ENCODE measurements at regions not wholly inside any gene's neighbourhood (a gene's known extent, or its start where the extent isn't known, plus 50 kb on each side); places are given as distances from the start of the nearest gene placed in this dataset.
"Not testable (repeated sequence)": the region's sequence is repeated elsewhere in the genome, so short reads cannot be mapped to it uniquely, and the experiment has no call there.

DNA sequence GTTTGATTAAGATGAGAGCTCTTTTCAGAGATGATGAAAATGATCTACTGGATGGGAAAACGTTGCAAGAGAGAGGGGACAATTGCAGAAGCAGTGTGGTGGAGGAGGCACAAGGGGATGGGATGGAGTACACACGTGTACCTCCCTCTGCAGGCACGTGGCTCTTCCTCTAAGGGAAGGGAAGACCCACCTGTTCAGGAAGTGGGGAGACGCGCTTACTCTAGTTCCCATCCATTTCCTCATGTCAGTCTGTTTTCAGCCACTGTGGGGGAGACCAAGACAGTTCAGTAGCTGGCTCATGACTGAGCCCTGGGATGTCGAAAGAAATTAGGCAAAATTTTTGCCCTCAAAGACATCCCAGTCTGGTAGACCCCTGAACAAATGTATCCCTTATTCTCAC, 619.2 kb upstream of the CLINT1 start:
- DNase-seq, result no peak

DNA sequence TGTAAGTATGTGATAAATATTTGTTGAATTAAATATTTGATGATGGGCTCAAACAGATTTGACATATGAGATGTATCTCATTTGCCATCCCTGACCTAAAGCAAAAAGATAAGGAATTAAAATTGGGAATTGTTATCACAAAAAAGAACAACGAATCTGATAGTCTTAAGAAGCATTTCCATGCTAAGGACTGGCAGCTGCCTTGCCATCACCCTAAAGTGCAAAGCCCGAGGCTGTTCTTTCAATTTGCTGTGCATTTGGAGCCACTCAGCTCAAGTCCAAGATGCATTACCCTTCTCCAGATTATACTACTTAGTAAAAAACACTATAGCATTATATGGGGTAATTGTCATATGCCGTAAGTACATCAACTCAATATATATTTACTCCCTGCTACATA, 618.3 kb upstream of the CLINT1 start:
- no peak for DNase-seq

DNA sequence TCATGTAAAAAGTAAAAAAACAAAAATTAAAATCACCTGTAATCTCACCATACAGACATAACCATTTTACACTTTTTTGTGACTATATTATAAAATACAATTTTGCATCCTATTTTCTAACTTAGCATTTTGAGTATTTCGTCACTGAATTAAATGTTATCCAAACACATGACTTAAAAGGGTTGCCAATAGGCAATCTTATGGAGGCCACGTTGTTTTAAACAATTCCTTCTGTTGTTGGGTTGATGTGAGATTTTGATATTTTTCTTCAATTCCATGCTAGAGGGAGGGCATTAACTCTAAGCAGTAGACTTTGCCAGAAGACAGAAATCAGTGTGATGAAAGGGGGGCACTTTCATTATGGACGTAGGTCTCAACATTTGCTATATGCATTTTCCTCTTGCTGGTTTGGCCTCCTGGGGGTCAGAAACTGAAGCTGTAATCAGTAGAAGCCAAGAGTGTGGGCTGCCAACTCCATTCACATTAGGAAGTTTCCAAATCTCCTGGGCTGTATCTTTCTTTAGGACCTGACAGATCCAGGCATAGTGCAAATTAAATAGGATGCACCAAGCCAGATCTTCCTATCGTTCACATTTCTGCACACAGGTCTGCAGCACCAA, 614.2 kb upstream of the CLINT1 start:
- DNase-seq, result peak; percentile 39

GRCh38 chr5:158471535-158471924, 612.6 kb upstream of the CLINT1 start:
- no peak for DNase-seq

- no peak for DNase-seq
Measured at GRCh38 chr5:158470764-158471534, 612.0 kb upstream of the CLINT1 start.

- no peak for DNase-seq
Measured at GRCh38 chr5:158468444-158468843, 609.5 kb upstream of the CLINT1 start.

- no peak for DNase-seq
Measured at GRCh38 chr5:158466191-158466590, 607.2 kb upstream of the CLINT1 start.

GRCh38 chr5:158465086-158465972, 606.4 kb upstream of the CLINT1 start:
- no peak for DNase-seq

DNA sequence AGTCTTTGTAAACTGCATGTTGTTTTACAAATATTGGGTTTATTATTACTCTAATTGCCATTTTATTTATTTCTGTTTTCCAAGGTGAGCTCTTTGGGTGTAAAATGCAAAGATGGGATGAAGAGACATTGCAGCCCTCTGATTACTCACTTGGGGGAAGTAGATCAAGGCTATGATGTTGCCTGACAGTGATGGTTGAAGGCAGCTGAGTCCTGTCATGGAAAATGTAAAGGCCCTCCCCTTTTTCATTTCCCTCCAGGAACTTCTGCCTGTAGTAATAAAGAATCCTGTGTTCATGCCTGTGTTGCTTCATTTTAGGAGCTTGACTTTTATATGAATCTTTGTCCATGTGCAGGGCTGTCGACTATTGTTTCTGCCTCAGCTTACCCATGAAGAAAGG, 605.4 kb upstream of the CLINT1 start:
- DNase-seq, result peak; percentile 53

DNA sequence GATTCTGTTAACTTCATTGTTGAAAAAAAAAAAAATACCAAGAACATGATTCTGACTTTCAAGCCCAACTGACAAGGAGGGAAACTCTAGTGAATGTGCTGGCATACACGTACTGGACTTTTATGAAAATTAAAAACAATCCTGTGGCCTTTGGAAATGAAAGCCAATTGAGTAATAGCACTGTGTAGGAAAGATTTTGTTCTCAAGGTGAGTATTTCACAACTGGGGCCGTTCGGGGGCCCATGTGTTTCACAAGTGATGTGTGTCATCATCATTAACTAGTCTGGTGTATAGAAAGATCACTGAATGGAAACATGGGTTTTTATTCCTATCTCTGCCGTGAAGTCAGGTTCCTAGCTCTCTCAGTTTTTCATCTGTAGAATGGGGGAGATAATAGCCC, 605.0 kb upstream of the CLINT1 start:
- peak; percentile 40 for DNase-seq

DNA sequence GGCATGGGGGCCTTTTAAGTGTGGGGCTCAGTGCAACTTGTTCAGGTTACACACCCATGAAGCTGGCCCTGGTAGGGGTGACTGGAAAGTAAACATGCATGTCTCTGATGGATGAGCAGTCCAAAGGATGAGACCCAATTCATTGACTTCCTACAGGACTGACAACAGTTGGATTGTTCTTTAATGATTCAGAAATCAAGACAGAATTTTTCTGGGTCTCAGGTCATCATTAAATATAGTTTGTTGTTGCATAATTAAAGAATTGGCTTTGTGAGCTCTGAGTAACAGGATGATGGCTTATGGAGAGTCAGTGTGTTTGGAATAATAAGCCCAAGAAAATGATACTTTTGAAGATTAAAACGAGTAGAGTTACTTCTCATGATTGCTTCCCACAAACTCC, 604.2 kb upstream of the CLINT1 start:
- no peak for DNase-seq

DNA sequence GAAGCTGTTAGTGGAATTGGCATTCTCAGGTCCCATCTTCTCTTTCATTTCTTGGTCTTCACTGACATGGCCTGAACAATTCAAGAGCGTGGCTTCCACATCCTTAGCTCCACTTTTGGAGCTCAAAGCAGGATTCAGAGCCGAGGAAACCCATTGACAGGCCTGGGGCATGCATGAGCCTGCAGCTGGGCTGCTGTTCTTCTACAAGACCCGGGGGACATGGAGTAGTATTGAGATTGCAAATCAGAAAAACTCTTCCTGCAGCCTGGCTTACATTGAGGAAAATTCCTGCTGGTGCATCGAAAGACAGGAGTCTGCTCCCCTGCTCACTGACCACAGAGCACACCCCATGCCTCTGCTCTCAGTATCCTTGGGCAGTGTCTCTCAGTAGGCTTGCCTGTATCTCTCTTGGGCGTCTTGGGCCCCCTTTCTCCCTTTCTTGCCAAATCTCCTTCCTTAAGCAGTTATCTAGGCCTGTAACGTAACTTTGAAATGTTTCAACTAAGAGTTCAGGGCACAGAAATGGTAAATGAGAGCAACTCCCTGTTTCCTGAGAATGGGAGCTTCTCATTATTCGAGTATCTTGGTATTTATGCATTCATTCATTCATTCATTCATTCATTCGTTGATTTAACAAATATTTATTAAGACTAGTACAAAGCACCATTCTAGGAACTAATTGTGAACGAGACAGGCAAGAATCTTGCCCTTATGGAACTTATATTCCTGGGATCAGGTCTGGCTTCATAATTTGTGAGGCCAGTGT, 603.6 kb upstream of the CLINT1 start:
- DNase-seq, result peak; percentile 49

GRCh38 chr5:158461240-158461854, 602.4 kb upstream of the CLINT1 start:
- peak; percentile 74 for DNase-seq

- no peak for DNase-seq
Measured at GRCh38 chr5:158458086-158458485, 599.1 kb upstream of the CLINT1 start.

DNA sequence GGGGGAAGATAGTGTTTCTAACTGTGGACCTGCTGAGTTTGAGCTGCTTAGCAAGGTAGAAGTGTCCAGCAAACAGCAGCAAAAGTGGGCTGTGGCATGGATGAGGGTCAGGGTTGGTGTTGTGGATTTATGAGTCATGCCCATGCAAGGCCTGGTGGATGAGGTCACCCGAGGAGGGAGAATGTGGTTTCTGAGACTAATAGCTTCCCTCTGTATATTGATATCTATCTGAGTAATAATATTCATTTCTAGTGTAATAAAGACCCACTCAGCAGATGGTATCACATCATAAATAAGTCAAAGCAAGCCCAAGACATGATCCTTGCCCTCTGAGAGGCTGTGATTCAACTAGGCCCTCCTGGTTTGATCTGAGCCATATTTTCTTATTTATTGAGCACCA, 597.8 kb upstream of the CLINT1 start:
- no peak for DNase-seq

GRCh38 chr5:158456241-158456640, 597.3 kb upstream of the CLINT1 start:
- no peak for DNase-seq

DNA sequence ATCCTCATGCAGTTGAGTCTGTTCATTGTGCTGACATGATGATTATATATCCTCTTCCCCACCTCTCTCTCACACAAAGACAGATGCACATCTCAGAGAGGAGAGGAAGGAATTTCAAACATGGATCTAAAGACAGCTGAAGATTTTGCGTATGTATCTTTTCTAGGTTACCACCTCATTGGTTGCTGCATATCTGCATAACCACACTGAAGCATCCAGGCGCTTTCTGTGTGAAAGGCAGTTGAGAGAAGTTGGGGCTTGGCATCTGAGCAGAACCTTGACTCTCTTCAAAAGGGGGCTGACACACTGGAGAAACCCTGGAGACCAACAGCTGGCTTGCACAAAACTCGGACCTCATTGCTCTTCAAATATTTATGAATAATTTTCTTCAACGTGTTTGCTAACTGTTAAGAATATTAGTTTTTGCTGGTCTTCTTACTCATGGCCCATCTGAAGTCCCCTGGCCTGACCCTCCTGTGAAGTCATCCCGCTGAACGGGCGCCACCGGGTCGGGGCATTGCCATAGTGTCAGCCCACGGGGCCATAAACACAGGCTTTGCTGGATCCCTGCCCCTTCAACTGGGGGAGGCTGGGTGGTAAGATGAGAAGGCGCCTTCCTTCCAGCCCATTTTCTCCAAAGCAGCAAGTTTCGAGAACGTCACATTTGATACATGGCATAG, 593.2 kb upstream of the CLINT1 start:
- DNase-seq, result no peak

DNA sequence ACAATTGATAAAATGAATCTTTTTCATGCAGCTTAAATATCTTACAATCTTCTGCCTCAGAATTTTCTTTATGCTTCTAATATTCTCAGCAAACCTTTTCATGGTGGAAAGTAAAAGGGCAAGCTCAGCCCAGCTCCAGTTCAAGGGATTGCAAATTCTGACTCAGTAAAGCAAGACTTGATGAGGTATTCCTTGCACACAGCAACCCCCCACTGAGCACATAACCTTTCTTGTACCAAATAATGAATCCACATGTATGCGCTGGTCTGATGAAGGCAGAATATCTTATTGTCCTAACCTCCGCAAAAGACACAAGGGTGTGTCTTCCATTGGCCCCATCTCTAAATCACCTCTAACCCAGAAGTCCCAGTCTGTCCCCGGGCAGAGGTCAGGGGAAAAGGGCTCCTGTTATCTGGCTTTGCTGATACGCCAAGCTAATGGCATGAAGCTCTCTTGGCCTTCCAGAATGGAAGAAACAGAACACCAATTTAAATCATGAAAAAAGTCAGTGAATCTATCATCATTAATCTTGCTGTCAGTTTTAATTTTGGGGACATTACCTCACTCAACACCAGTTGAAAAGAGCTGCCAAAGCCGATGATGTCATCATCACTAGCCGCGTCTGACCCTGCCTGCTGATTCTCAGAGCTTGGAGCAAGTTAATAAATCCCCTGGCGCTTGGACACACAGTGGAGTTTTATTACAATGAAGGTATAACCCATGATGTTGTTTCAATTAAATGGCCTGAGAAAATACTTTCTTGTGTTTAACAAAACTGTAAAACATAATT, 592.5 kb upstream of the CLINT1 start:
- DNase-seq, result peak; percentile 62

DNA sequence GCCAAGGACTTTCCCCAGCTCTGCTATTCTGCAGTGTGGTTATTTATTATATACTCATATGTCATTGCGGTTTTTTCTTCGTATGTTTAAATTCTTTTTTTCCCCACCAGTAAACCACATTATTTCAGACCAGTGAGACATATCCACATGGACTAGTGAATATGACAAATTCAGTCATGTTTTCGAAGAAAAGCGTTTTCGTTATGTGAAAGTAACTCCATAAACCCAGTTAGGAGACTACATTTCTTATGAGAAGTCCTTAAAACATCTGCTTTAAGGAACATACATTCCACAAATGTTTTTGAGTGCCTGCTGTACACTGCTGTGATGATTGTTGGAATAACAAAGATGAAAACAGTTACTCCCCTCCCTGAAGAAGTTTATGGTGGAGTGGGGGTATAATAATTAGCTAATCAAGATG, 591.8 kb upstream of the CLINT1 start:
- DNase-seq, result no peak

- not testable (repeated sequence) for DNase-seq
Measured at GRCh38 chr5:158446761-158447160, 587.8 kb upstream of the CLINT1 start.

GRCh38 chr5:158439204-158439603, 580.3 kb upstream of the CLINT1 start:
- DNase-seq, result not testable (repeated sequence)
